PC-9 (cell line): ENCODE measurements at regions not wholly inside any gene's neighbourhood (a gene's known extent, or its start where the extent isn't known, plus 50 kb on each side); places are given as distances from the start of the nearest gene placed in this dataset.

Source experiments
- BruUV-seq: library from RNA; stranded (reverse); fragments of 400-500 nt; replicated peaks from 2 replicates; lab custom pipeline; 2021; lab: Mats Ljungman, UMichigan
- CTCF ChIA-PET: fragments of 300-600 bp; sonication (Branson Sonifier 250); formaldehyde crosslinking; loops from one replicate; lab custom pipeline; 2022; ENCODE audit warnings: antibody characterized with exemption; lab: Charles Lee
- POLR2A ChIA-PET: fragments of 300-600 bp; sonication (Branson Sonifier 250); formaldehyde crosslinking; loops from one replicate; lab custom pipeline; 2022; ENCODE audit warnings: antibody characterized with exemption; ENCODE audit not compliant: unreplicated experiment; lab: Charles Lee
- DNase-seq, 2 experiments: peaks; one replicate each; pipeline versions ENCODE4 v3.0.0 to v3.0.0-alpha.2; 2015 to 2022; ENCODE audit warnings: mixed read lengths in 1 of 2
- H2AFZ ChIP-seq: fragments of 200-600 bp; sonication (generic); 2 replicates; pipeline ENCODE4 v1.8.1; 2017; ENCODE audit warnings: antibody characterized with exemption
- H3F3A ChIP-seq: fragments of 200-600 bp; sonication (generic); 2 replicates; pipeline ENCODE4 v1.8.1; 2017; ENCODE audit warnings: antibody characterized with exemption, mild to moderate bottlenecking, low read depth; ENCODE audit not compliant: insufficient read depth
- H3K27ac ChIP-seq: fragments of 200-600 bp; sonication (generic); 2 replicates; pipeline ENCODE4 v1.6.1; 2016; ENCODE audit warnings: mixed run types
- H3K27me3 ChIP-seq: fragments of 200-600 bp; sonication (generic); 2 replicates; pipeline ENCODE4 v1.6.1; 2016; ENCODE audit warnings: low read depth, mixed run types; ENCODE audit not compliant: insufficient read depth
- H3K36me3 ChIP-seq: fragments of 200-600 bp; sonication (generic); 2 replicates; pipeline ENCODE4 v1.6.1; 2016; ENCODE audit warnings: low read depth, mixed run types
- H3K4me1 ChIP-seq: fragments of 200-600 bp; sonication (generic); replicated peaks from 2 replicates; pipeline ENCODE4 v1.6.1; 2016; ENCODE audit warnings: mixed run types; ENCODE audit not compliant: insufficient read depth
- H3K4me2 ChIP-seq: fragments of 200-600 bp; sonication (generic); 2 replicates; pipeline ENCODE4 v1.6.1; 2017; ENCODE audit warnings: mixed run types
- H3K4me3 ChIP-seq: fragments of 200-600 bp; sonication (generic); 2 replicates; pipeline ENCODE4 v1.6.1; 2016; ENCODE audit warnings: mixed run types
- H3K79me2 ChIP-seq: fragments of 200-600 bp; sonication (generic); 2 replicates; pipeline ENCODE4 v1.6.1; 2017; ENCODE audit warnings: low read depth, mixed run types
- H3K9me2 ChIP-seq: fragments of 200-600 bp; sonication (generic); 2 replicates; pipeline ENCODE4 v1.8.1; 2017; ENCODE audit warnings: mild to moderate bottlenecking; ENCODE audit not compliant: insufficient read depth
- H3K9me3 ChIP-seq: fragments of 200-600 bp; sonication (generic); 2 replicates; pipeline ENCODE4 v1.8.1; 2016; ENCODE audit warnings: low read depth; ENCODE audit not compliant: insufficient read depth
- H4K20me1 ChIP-seq: fragments of 200-600 bp; sonication (generic); 2 replicates; pipeline ENCODE4 v1.8.1; 2017; ENCODE audit not compliant: insufficient read depth
- EZH2 ChIP-seq: fragments of 200-600 bp; sonication (generic); IDR thresholded peaks from 2 replicates; pipeline ENCODE4 v1.8.0; 2017; ENCODE audit warnings: antibody characterized with exemption, low read depth
- intact Hi-C: fragments of 100-400 bp; cut with micrococcal nuclease; formaldehyde crosslinking; loops from one replicate; pipeline ENCODE4 v1.10.0; 2022; ENCODE audit not compliant: unreplicated experiment
- TF ChIP-seq, protein P1 (sequence below): fragments of 200-600 bp; sonication (generic); conservative IDR thresholded peaks from 2 replicates; pipeline ENCODE4 v1.6.1; 2017; ENCODE audit warnings: mixed run types, antibody characterized with exemption, mild to moderate bottlenecking, moderate library complexity

DNA sequence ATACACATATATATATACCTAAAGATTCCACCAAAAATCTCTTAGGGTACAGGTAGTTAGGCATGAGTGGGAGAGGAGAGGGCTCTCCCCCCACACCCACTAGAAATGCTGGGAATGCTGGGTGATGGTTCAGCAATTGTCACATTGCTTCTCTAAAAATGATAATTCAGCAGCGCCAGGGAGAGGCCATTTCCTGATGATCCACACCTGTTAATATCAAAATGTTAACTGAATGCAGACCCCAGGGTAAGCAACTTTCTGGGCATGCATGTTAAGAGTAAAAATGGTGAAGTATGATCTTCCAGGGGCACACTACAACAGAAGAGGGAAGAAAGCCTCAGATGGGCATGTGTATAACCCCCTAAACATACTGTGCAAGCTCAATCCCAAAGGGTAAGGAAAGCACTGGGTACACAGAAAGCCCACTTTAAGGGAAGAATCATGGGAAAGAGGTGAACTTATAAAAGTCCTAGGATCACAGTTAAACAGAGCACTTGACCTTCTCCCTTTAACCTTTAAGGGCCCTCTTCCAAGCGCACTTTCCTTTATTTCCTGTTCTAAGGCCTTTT, 67.6 kb upstream of the GNAZ start:
- Histone ChIP-seq H3K27me3 (peaks cover 5% of the 10 kb centered on the region; the same call in 1 of the 2 replicates), H3K36me3 (no peaks in the 10 kb centered on the region), H3K4me3 (no peak overlapping the region), H3K9me3 (no peaks in the 10 kb centered on the region), H3K4me1 (no peaks in the 10 kb centered on the region), H4K20me1 (no peaks in the 10 kb centered on the region), H3F3A (no peaks in the 10 kb centered on the region), H3K27ac (no peak overlapping the region), H3K4me2 (no peak overlapping the region), H2AFZ (no peak overlapping the region), H3K79me2 (no peaks in the 10 kb centered on the region), H3K9me2 (no peaks in the 10 kb centered on the region)
- intact Hi-C loops, result no loop called here
- TF ChIP-seq, protein P1, sequence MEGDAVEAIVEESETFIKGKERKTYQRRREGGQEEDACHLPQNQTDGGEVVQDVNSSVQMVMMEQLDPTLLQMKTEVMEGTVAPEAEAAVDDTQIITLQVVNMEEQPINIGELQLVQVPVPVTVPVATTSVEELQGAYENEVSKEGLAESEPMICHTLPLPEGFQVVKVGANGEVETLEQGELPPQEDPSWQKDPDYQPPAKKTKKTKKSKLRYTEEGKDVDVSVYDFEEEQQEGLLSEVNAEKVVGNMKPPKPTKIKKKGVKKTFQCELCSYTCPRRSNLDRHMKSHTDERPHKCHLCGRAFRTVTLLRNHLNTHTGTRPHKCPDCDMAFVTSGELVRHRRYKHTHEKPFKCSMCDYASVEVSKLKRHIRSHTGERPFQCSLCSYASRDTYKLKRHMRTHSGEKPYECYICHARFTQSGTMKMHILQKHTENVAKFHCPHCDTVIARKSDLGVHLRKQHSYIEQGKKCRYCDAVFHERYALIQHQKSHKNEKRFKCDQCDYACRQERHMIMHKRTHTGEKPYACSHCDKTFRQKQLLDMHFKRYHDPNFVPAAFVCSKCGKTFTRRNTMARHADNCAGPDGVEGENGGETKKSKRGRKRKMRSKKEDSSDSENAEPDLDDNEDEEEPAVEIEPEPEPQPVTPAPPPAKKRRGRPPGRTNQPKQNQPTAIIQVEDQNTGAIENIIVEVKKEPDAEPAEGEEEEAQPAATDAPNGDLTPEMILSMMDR, result no peak
- TF ChIP-seq EZH2, result no peak
- no peak for DNase-seq
- BruUV-seq, result no TSS peak
- ChIA-PET POLR2A (no interaction called here), CTCF (no interaction called here)

DNA sequence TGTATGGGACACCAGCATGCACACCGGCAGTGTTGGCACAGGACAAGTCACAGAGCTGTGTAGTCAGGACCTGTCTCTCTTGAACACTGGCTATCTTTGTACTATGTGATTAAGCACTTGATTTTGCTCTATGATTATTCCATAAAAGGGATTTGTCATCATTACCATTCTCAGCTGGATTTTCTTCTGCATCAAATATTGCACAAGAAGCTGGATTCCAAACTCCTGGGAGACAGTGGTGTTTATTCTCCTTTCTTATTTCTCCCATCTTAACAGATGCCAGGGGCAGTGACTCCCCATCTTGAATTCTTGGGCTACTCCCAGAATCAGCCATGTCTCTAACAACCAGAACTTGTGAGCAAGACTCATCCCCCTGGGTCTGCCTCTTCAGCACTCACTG, 62.5 kb upstream of the GNAZ start:
- ChIA-PET POLR2A (no interaction called here), CTCF (no interaction called here)
- no peak overlapping the region for H3K4me3 ChIP-seq
- no peak overlapping the region for H3K27ac ChIP-seq
- no peaks in the 10 kb centered on the region for H3K4me1 ChIP-seq
- H3F3A ChIP-seq, result no peaks in the 10 kb centered on the region
- no peaks in the 10 kb centered on the region for H3K79me2 ChIP-seq
- H3K9me3 ChIP-seq, result no peaks in the 10 kb centered on the region
- H3K36me3 ChIP-seq, result no peaks in the 10 kb centered on the region
- H4K20me1 ChIP-seq, result no peaks in the 10 kb centered on the region
- H2AFZ ChIP-seq, result no peak overlapping the region
- TF ChIP-seq, protein P1, result no peak
- no peak for TF ChIP-seq EZH2
- no peak overlapping the region for H3K4me2 ChIP-seq
- intact Hi-C loops, result no loop called here
- H3K9me2 ChIP-seq, result no peaks in the 10 kb centered on the region
- no peak for DNase-seq
- H3K27me3 ChIP-seq, result peaks cover 34% of the 10 kb centered on the region; the same call in 1 of the 2 replicates
- BruUV-seq, result no TSS peak

DNA sequence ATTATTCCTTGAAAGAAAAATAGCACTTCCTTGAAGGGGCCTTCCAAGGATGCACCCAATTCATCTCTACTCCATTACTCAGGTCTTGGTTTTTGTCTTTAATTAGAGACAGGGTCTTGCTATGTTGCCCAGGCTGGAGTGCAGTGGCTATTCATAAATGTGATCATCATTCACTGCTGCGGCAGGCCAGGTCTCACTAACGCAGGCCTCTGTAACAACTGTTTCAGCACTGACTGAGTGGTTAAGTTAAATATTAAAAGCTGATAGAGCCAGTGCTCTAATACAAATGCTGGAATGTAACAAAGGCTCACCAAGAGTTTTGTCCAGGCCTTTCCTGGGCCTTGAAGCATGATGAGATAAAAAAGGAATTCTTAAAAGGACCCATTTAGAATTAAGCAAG, 61.4 kb upstream of the GNAZ start:
- no TSS peak for BruUV-seq
- no peaks in the 10 kb centered on the region for H4K20me1 ChIP-seq

More for the DNA sequence above, 61.4 kb upstream of the GNAZ start:
- no peak overlapping the region for H3K27ac ChIP-seq
- no peaks in the 10 kb centered on the region for H3K36me3 ChIP-seq
- H3K27me3 ChIP-seq, result peaks cover 44% of the 10 kb centered on the region
- POLR2A ChIA-PET, result no interaction called here
- no peak overlapping the region for H3K4me2 ChIP-seq
- DNase-seq, result no peak
- H3K79me2 ChIP-seq, result no peaks in the 10 kb centered on the region
- intact Hi-C loops, result no loop called here
- no peak overlapping the region for H3K4me3 ChIP-seq
- H3K9me2 ChIP-seq, result no peaks in the 10 kb centered on the region
- H3F3A ChIP-seq, result no peaks in the 10 kb centered on the region
- no peaks in the 10 kb centered on the region for H3K9me3 ChIP-seq
- CTCF ChIA-PET, result no interaction called here
- no peaks in the 10 kb centered on the region for H3K4me1 ChIP-seq
- TF ChIP-seq, protein P1, result no peak
- no peak for TF ChIP-seq EZH2
- no peak overlapping the region for H2AFZ ChIP-seq
